ENCODE measurements at regions not wholly inside any gene's neighbourhood (a gene's known extent, or its start where the extent isn't known, plus 50 kb on each side); places are given as distances from the start of the nearest gene placed in this dataset.

DNA sequence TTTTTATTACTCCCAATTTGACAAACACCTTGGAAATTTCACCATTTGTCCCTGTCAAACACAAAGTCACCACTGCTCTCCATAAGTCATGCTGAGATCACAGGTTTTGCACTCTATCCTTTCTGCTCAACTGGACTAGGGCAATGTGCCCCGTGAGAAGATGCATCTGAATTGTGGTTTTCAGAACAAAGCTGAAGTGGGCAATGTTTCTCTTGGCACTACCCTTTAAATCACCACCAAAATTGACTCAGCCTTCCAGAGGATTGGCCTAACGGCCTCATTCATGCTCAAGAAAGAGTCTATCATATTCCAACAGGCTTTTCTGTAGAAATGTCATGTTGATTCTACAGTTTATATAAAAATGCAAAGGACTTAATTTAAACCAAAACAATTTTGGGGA is 81.0 kb upstream of the TRIO start (continued):
- TF ChIP-seq, protein P1, sequence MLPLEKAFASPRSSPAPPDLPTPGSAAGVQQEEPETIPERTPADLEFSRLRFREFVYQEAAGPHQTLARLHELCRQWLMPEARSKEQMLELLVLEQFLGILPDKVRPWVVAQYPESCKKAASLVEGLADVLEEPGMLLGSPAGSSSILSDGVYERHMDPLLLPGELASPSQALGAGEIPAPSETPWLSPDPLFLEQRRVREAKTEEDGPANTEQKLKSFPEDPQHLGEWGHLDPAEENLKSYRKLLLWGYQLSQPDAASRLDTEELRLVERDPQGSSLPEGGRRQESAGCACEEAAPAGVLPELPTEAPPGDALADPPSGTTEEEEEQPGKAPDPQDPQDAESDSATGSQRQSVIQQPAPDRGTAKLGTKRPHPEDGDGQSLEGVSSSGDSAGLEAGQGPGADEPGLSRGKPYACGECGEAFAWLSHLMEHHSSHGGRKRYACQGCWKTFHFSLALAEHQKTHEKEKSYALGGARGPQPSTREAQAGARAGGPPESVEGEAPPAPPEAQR (CRISPR knock-in tag; IDR thresholded peaks at IDR 0.05): no peak

DNA sequence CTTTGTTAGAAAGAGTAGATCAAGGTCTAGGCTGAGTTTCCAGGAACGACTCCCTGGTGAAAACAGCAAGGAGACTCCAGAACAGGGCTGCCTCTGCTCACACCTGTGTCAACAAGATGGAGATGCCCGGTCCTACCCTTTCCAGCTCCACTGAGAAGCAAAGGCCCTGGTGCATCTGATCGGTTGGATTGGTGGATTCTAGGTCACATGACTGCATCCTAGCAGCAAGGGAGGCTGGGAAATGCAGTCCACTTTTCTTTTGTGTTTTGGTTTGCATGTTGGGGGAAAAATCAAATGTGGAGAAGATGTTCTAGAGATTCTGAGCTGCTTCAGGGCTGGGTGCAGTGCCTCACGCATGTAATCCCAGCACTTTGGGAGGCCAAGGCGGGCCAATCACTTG is 82.0 kb upstream of the TRIO start:
- no peaks in the 10 kb centered on the region for H3K4me1 Mint-ChIP-seq
- no peak overlapping the region for H3K27ac Mint-ChIP-seq
- ChIA-PET POLR2A (no interaction called here), CTCF (no interaction called here)
- H3K36me3 Mint-ChIP-seq: no peaks in the 10 kb centered on the region
- DNase-seq (ENCODE audit: low spot score) (no peak), ATAC-seq (peak; percentile 87)
- H3K4me3 Mint-ChIP-seq: no peak overlapping the region
- no peaks in the 10 kb centered on the region for H3K27me3 Mint-ChIP-seq (ENCODE audit: low read depth)
- peaks cover 14% of the 10 kb centered on the region for H3K9me3 Mint-ChIP-seq
- TF ChIP-seq NFYB (CRISPR knock-in tag; conservative IDR thresholded peaks at IDR 0.05; ENCODE audit: low read depth) (peak; percentile 72), CBFB (CRISPR knock-in tag; IDR thresholded peaks at IDR 0.05; ENCODE audit: low read depth) (no peak), NFATC4 (CRISPR knock-in tag; IDR thresholded peaks at IDR 0.05) (no peak), MXD4 (CRISPR knock-in tag; IDR thresholded peaks at IDR 0.05; ENCODE audit: borderline replicate concordance) (no peak), HMGA2 (CRISPR knock-in tag; IDR thresholded peaks at IDR 0.05) (no peak), ZNF219 (CRISPR knock-in tag; IDR thresholded peaks at IDR 0.05; ENCODE audit: borderline replicate concordance) (no peak), ESRRA (CRISPR knock-in tag; IDR thresholded peaks at IDR 0.05; ENCODE audit: borderline replicate concordance) (no peak), ZNF671 (CRISPR knock-in tag; IDR thresholded peaks at IDR 0.05) (no peak), NR3C1 (CRISPR knock-in tag; conservative IDR thresholded peaks at IDR 0.05; ENCODE audit: low read depth) (no peak), FOXP1 (CRISPR knock-in tag; IDR thresholded peaks at IDR 0.05; ENCODE audit: borderline replicate concordance) (no peak), GABPB1 (CRISPR knock-in tag; IDR thresholded peaks at IDR 0.05) (no peak)
- TF ChIP-seq, protein P2, sequence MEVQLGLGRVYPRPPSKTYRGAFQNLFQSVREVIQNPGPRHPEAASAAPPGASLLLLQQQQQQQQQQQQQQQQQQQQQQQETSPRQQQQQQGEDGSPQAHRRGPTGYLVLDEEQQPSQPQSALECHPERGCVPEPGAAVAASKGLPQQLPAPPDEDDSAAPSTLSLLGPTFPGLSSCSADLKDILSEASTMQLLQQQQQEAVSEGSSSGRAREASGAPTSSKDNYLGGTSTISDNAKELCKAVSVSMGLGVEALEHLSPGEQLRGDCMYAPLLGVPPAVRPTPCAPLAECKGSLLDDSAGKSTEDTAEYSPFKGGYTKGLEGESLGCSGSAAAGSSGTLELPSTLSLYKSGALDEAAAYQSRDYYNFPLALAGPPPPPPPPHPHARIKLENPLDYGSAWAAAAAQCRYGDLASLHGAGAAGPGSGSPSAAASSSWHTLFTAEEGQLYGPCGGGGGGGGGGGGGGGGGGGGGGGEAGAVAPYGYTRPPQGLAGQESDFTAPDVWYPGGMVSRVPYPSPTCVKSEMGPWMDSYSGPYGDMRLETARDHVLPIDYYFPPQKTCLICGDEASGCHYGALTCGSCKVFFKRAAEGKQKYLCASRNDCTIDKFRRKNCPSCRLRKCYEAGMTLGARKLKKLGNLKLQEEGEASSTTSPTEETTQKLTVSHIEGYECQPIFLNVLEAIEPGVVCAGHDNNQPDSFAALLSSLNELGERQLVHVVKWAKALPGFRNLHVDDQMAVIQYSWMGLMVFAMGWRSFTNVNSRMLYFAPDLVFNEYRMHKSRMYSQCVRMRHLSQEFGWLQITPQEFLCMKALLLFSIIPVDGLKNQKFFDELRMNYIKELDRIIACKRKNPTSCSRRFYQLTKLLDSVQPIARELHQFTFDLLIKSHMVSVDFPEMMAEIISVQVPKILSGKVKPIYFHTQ (CRISPR knock-in tag; IDR thresholded peaks at IDR 0.05): no peak
- TF ChIP-seq, protein P3, sequence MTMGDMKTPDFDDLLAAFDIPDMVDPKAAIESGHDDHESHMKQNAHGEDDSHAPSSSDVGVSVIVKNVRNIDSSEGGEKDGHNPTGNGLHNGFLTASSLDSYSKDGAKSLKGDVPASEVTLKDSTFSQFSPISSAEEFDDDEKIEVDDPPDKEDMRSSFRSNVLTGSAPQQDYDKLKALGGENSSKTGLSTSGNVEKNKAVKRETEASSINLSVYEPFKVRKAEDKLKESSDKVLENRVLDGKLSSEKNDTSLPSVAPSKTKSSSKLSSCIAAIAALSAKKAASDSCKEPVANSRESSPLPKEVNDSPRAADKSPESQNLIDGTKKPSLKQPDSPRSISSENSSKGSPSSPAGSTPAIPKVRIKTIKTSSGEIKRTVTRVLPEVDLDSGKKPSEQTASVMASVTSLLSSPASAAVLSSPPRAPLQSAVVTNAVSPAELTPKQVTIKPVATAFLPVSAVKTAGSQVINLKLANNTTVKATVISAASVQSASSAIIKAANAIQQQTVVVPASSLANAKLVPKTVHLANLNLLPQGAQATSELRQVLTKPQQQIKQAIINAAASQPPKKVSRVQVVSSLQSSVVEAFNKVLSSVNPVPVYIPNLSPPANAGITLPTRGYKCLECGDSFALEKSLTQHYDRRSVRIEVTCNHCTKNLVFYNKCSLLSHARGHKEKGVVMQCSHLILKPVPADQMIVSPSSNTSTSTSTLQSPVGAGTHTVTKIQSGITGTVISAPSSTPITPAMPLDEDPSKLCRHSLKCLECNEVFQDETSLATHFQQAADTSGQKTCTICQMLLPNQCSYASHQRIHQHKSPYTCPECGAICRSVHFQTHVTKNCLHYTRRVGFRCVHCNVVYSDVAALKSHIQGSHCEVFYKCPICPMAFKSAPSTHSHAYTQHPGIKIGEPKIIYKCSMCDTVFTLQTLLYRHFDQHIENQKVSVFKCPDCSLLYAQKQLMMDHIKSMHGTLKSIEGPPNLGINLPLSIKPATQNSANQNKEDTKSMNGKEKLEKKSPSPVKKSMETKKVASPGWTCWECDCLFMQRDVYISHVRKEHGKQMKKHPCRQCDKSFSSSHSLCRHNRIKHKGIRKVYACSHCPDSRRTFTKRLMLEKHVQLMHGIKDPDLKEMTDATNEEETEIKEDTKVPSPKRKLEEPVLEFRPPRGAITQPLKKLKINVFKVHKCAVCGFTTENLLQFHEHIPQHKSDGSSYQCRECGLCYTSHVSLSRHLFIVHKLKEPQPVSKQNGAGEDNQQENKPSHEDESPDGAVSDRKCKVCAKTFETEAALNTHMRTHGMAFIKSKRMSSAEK (CRISPR knock-in tag; IDR thresholded peaks at IDR 0.05; ENCODE audit: borderline replicate concordance): peak; percentile 54; the same call in 1 of the 2 replicates
- TF ChIP-seq, protein P4, sequence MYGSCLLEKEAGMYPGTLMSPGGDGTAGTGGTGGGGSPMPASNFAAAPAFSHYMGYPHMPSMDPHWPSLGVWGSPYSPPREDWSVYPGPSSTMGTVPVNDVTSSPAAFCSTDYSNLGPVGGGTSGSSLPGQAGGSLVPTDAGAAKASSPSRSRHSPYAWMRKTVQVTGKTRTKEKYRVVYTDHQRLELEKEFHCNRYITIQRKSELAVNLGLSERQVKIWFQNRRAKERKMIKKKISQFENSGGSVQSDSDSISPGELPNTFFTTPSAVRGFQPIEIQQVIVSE (CRISPR knock-in tag; IDR thresholded peaks at IDR 0.05; ENCODE audit: borderline replicate concordance): no peak
- TF ChIP-seq, protein P5, sequence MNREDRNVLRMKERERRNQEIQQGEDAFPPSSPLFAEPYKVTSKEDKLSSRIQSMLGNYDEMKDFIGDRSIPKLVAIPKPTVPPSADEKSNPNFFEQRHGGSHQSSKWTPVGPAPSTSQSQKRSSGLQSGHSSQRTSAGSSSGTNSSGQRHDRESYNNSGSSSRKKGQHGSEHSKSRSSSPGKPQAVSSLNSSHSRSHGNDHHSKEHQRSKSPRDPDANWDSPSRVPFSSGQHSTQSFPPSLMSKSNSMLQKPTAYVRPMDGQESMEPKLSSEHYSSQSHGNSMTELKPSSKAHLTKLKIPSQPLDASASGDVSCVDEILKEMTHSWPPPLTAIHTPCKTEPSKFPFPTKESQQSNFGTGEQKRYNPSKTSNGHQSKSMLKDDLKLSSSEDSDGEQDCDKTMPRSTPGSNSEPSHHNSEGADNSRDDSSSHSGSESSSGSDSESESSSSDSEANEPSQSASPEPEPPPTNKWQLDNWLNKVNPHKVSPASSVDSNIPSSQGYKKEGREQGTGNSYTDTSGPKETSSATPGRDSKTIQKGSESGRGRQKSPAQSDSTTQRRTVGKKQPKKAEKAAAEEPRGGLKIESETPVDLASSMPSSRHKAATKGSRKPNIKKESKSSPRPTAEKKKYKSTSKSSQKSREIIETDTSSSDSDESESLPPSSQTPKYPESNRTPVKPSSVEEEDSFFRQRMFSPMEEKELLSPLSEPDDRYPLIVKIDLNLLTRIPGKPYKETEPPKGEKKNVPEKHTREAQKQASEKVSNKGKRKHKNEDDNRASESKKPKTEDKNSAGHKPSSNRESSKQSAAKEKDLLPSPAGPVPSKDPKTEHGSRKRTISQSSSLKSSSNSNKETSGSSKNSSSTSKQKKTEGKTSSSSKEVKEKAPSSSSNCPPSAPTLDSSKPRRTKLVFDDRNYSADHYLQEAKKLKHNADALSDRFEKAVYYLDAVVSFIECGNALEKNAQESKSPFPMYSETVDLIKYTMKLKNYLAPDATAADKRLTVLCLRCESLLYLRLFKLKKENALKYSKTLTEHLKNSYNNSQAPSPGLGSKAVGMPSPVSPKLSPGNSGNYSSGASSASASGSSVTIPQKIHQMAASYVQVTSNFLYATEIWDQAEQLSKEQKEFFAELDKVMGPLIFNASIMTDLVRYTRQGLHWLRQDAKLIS (CRISPR knock-in tag; IDR thresholded peaks at IDR 0.05; ENCODE audit: borderline replicate concordance): no peak
- TF ChIP-seq, protein P6, sequence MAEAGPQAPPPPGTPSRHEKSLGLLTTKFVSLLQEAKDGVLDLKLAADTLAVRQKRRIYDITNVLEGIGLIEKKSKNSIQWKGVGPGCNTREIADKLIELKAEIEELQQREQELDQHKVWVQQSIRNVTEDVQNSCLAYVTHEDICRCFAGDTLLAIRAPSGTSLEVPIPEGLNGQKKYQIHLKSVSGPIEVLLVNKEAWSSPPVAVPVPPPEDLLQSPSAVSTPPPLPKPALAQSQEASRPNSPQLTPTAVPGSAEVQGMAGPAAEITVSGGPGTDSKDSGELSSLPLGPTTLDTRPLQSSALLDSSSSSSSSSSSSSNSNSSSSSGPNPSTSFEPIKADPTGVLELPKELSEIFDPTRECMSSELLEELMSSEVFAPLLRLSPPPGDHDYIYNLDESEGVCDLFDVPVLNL (CRISPR knock-in tag; IDR thresholded peaks at IDR 0.05; ENCODE audit: borderline replicate concordance, low read depth): no peak
- TF ChIP-seq, protein P7, sequence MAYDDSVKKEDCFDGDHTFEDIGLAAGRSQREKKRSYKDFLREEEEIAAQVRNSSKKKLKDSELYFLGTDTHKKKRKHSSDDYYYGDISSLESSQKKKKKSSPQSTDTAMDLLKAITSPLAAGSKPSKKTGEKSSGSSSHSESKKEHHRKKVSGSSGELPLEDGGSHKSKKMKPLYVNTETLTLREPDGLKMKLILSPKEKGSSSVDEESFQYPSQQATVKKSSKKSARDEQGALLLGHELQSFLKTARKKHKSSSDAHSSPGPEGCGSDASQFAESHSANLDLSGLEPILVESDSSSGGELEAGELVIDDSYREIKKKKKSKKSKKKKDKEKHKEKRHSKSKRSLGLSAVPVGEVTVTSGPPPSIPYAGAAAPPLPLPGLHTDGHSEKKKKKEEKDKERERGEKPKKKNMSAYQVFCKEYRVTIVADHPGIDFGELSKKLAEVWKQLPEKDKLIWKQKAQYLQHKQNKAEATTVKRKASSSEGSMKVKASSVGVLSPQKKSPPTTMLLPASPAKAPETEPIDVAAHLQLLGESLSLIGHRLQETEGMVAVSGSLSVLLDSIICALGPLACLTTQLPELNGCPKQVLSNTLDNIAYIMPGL (CRISPR knock-in tag; IDR thresholded peaks at IDR 0.05): no peak
- TF ChIP-seq, protein P8, sequence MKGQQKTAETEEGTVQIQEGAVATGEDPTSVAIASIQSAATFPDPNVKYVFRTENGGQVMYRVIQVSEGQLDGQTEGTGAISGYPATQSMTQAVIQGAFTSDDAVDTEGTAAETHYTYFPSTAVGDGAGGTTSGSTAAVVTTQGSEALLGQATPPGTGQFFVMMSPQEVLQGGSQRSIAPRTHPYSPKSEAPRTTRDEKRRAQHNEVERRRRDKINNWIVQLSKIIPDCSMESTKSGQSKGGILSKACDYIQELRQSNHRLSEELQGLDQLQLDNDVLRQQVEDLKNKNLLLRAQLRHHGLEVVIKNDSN (CRISPR knock-in tag; IDR thresholded peaks at IDR 0.05): peak; percentile 92

Data from WTC11 (cell line).